ENCODE measurements at regions not wholly inside any gene's neighbourhood (a gene's known extent, or its start where the extent isn't known, plus 50 kb on each side); places are given as distances from the start of the nearest gene placed in this dataset.

- TF ChIP-seq CTCF (IDR thresholded peaks at IDR 0.05) = no peak
- H3K4me1 ChIP-seq = peaks cover 0 to 13% (median 0%) of the 10 kb centered on the region in 12 donors
- DNase-seq = no peak
- ATAC-seq = no peak
- H3K4me3 ChIP-seq = no peak overlapping the region
- intact Hi-C loops (cut with DNase I) = no loop called here
- no peaks in the 10 kb centered on the region for H3K36me3 ChIP-seq
- no peaks in the 10 kb centered on the region for H3K27me3 ChIP-seq
- peaks cover 0 to 7% (median 0%) of the 10 kb centered on the region in 12 donors for H3K9me3 ChIP-seq
- WGBS, 4 donors = 74 to 89% (median 80%) methylated on average over 2 of the region's 2 CpGs
- no peak overlapping the region for H3K27ac ChIP-seq
Observed at GRCh38 chr13:59424661-59425060, 739.1 kb downstream of the DIAPH3 start.

GRCh38 chr13:59425211-59425741 lies 738.5 kb downstream of the DIAPH3 start:
- Histone ChIP-seq H3K36me3 (no peaks in the 10 kb centered on the region), H3K27me3 (no peaks in the 10 kb centered on the region), H3K27ac (no peak overlapping the region), H3K9me3 (peaks cover 0 to 11% (median 0%) of the 10 kb centered on the region in 12 donors), H3K4me3 (no peak overlapping the region), H3K4me1 (peaks cover 0 to 13% (median 0%) of the 10 kb centered on the region in 12 donors)
- WGBS, 4 donors = 79 to 85% (median 82%) methylated on average over 4 of the region's 4 CpGs
- intact Hi-C loops (cut with DNase I) = no loop called here
- DNase-seq = no peak
- no peak for ATAC-seq
- TF ChIP-seq CTCF (IDR thresholded peaks at IDR 0.05) (no peak), POLR2A (IDR thresholded peaks at IDR 0.05) (no peak)

GRCh38 chr13:59435024-59435423 lies 728.7 kb downstream of the DIAPH3 start:
- intact Hi-C loops (cut with DNase I) = no loop called here

More at GRCh38 chr13:59435024-59435423, 728.7 kb downstream of the DIAPH3 start:
- H3K9me3 ChIP-seq = peaks cover 0 to 41% (median 20%) of the 10 kb centered on the region in 12 donors
- no peaks in the 10 kb centered on the region for H3K4me1 ChIP-seq
- no peak overlapping the region for H3K27ac ChIP-seq
- H3K27me3 ChIP-seq = no peaks in the 10 kb centered on the region
- no peaks in the 10 kb centered on the region for H3K36me3 ChIP-seq
- no peak for ATAC-seq
- 94 to 100% (median 95%) methylated on average over 1 of the region's 1 CpG for WGBS, 4 donors
- TF ChIP-seq POLR2A (IDR thresholded peaks at IDR 0.05) (no peak), CTCF (IDR thresholded peaks at IDR 0.05) (no peak)
- DNase-seq = no peak
- H3K4me3 ChIP-seq = no peak overlapping the region

All from heart left ventricle (tissue), 16 donors.